Prostate gland (tissue), 2 donors: ENCODE measurements at regions not wholly inside any gene's neighbourhood (a gene's known extent, or its start where the extent isn't known, plus 50 kb on each side); places are given as distances from the start of the nearest gene placed in this dataset.

Experiments used
- POLR2A ChIP-seq: fragments of 450-650 bp; IDR thresholded peaks from one replicate; pipeline ENCODE4 v1.6.1; 2016; ENCODE audit warnings: antibody characterized with exemption, mild to moderate bottlenecking
- TF ChIP-seq, protein P1 (sequence below), 4 experiments: fragments of 200-600 bp in 2 of 4; fragments of 450-650 bp in 2 of 4; sonication (generic) in 2 of 4; IDR thresholded peaks; 1 replicate in 3 of 4; 2 replicates in 1 of 4; pipeline ENCODE4 v1.5.1; 2016 to 2019; ENCODE audit warnings: antibody characterized with exemption in 4 of 4, mild to moderate bottlenecking in 2 of 4, moderate library complexity in 2 of 4

GRCh38 chr1:219488275-219488674 is 124.6 kb downstream of the ZC3H11B start:
- TF ChIP-seq, protein P1, sequence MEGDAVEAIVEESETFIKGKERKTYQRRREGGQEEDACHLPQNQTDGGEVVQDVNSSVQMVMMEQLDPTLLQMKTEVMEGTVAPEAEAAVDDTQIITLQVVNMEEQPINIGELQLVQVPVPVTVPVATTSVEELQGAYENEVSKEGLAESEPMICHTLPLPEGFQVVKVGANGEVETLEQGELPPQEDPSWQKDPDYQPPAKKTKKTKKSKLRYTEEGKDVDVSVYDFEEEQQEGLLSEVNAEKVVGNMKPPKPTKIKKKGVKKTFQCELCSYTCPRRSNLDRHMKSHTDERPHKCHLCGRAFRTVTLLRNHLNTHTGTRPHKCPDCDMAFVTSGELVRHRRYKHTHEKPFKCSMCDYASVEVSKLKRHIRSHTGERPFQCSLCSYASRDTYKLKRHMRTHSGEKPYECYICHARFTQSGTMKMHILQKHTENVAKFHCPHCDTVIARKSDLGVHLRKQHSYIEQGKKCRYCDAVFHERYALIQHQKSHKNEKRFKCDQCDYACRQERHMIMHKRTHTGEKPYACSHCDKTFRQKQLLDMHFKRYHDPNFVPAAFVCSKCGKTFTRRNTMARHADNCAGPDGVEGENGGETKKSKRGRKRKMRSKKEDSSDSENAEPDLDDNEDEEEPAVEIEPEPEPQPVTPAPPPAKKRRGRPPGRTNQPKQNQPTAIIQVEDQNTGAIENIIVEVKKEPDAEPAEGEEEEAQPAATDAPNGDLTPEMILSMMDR (IDR thresholded peaks at IDR 0.05): no peak
- no peak for TF ChIP-seq POLR2A
